ENCODE measurements at regions not wholly inside any gene's neighbourhood (a gene's known extent, or its start where the extent isn't known, plus 50 kb on each side); places are given as distances from the start of the nearest gene placed in this dataset.

GRCh38 chr4:156710365-156711192, 261.0 kb downstream of the PDGFC start:
- Histone ChIP-seq H2AFZ (ENCODE audit: low read length, unreplicated experiment) (no peak overlapping the region), H3K27ac (ENCODE audit: low read depth, low read length) (no peak overlapping the region), H3K27me3 (ENCODE audit: insufficient read depth, low read length) (no peaks in the 10 kb centered on the region), H3K4me3 (ENCODE audit: low read depth, low read length) (no peak overlapping the region), H3K79me2 (ENCODE audit: control insufficient read depth, insufficient read depth, low read length, unreplicated experiment) (no peaks in the 10 kb centered on the region), H3K36me3 (ENCODE audit: insufficient read depth, low read length) (no peaks in the 10 kb centered on the region), H3K4me1 (ENCODE audit: control insufficient read depth, insufficient read depth, low read length, unreplicated experiment) (no peaks in the 10 kb centered on the region)

GRCh38 chr4:156705311-156705710, 266.3 kb downstream of the PDGFC start:
- H3K4me3 ChIP-seq (ENCODE audit: low read depth, low read length) = no peak overlapping the region
- no peak overlapping the region for H2AFZ ChIP-seq (ENCODE audit: low read length, unreplicated experiment)
- no peaks in the 10 kb centered on the region for H3K79me2 ChIP-seq (ENCODE audit: control insufficient read depth, insufficient read depth, low read length, unreplicated experiment)
- H3K4me1 ChIP-seq (ENCODE audit: control insufficient read depth, insufficient read depth, low read length, unreplicated experiment) = no peaks in the 10 kb centered on the region
- no peak overlapping the region for H3K27ac ChIP-seq (ENCODE audit: low read depth, low read length)
- H3K27me3 ChIP-seq (ENCODE audit: insufficient read depth, low read length) = no peaks in the 10 kb centered on the region
- no peaks in the 10 kb centered on the region for H3K36me3 ChIP-seq (ENCODE audit: insufficient read depth, low read length)

GRCh38 chr4:156695163-156695562, 276.4 kb downstream of the PDGFC start:
- Histone ChIP-seq H2AFZ (ENCODE audit: low read length, unreplicated experiment) (no peak overlapping the region), H3K27ac (ENCODE audit: low read depth, low read length) (no peak overlapping the region), H3K4me3 (ENCODE audit: low read depth, low read length) (no peak overlapping the region), H3K4me1 (ENCODE audit: control insufficient read depth, insufficient read depth, low read length, unreplicated experiment) (no peaks in the 10 kb centered on the region), H3K27me3 (ENCODE audit: insufficient read depth, low read length) (no peaks in the 10 kb centered on the region), H3K36me3 (ENCODE audit: insufficient read depth, low read length) (no peaks in the 10 kb centered on the region), H3K79me2 (ENCODE audit: control insufficient read depth, insufficient read depth, low read length, unreplicated experiment) (no peaks in the 10 kb centered on the region)

- Histone ChIP-seq H3K27ac (ENCODE audit: low read depth, low read length) (no peak overlapping the region), H3K4me1 (ENCODE audit: control insufficient read depth, insufficient read depth, low read length, unreplicated experiment) (no peaks in the 10 kb centered on the region), H3K36me3 (ENCODE audit: insufficient read depth, low read length) (no peaks in the 10 kb centered on the region), H2AFZ (ENCODE audit: low read length, unreplicated experiment) (peak overlapping the region; percentile 22), H3K27me3 (ENCODE audit: insufficient read depth, low read length) (no peaks in the 10 kb centered on the region), H3K4me3 (ENCODE audit: low read depth, low read length) (no peak overlapping the region), H3K79me2 (ENCODE audit: control insufficient read depth, insufficient read depth, low read length, unreplicated experiment) (no peaks in the 10 kb centered on the region)
Observed at GRCh38 chr4:156694413-156694812, 277.2 kb downstream of the PDGFC start.

GRCh38 chr4:156693557-156693956, 278.0 kb downstream of the PDGFC start:
- Histone ChIP-seq H3K79me2 (ENCODE audit: control insufficient read depth, insufficient read depth, low read length, unreplicated experiment) (no peaks in the 10 kb centered on the region), H3K36me3 (ENCODE audit: insufficient read depth, low read length) (no peaks in the 10 kb centered on the region), H3K27ac (ENCODE audit: low read depth, low read length) (no peak overlapping the region), H3K4me3 (ENCODE audit: low read depth, low read length) (no peak overlapping the region), H3K27me3 (ENCODE audit: insufficient read depth, low read length) (no peaks in the 10 kb centered on the region), H2AFZ (ENCODE audit: low read length, unreplicated experiment) (no peak overlapping the region), H3K4me1 (ENCODE audit: control insufficient read depth, insufficient read depth, low read length, unreplicated experiment) (no peaks in the 10 kb centered on the region)

- Histone ChIP-seq H3K4me3 (ENCODE audit: low read depth, low read length) (no peak overlapping the region), H3K27ac (ENCODE audit: low read depth, low read length) (no peak overlapping the region), H3K27me3 (ENCODE audit: insufficient read depth, low read length) (no peaks in the 10 kb centered on the region), H2AFZ (ENCODE audit: low read length, unreplicated experiment) (no peak overlapping the region), H3K79me2 (ENCODE audit: control insufficient read depth, insufficient read depth, low read length, unreplicated experiment) (no peaks in the 10 kb centered on the region), H3K36me3 (ENCODE audit: insufficient read depth, low read length) (no peaks in the 10 kb centered on the region), H3K4me1 (ENCODE audit: control insufficient read depth, insufficient read depth, low read length, unreplicated experiment) (no peaks in the 10 kb centered on the region)
Observed at GRCh38 chr4:156692016-156692415, 279.6 kb downstream of the PDGFC start.

GRCh38 chr4:156690572-156690971, 281.0 kb downstream of the PDGFC start:
- no peak overlapping the region for H2AFZ ChIP-seq (ENCODE audit: low read length, unreplicated experiment)
- H3K27ac ChIP-seq (ENCODE audit: low read depth, low read length) = no peak overlapping the region
- peaks cover 8% of the 10 kb centered on the region for H3K4me1 ChIP-seq (ENCODE audit: control insufficient read depth, insufficient read depth, low read length, unreplicated experiment)
- H3K4me3 ChIP-seq (ENCODE audit: low read depth, low read length) = no peak overlapping the region
- no peaks in the 10 kb centered on the region for H3K36me3 ChIP-seq (ENCODE audit: insufficient read depth, low read length)
- no peaks in the 10 kb centered on the region for H3K79me2 ChIP-seq (ENCODE audit: control insufficient read depth, insufficient read depth, low read length, unreplicated experiment)
- H3K27me3 ChIP-seq (ENCODE audit: insufficient read depth, low read length) = no peaks in the 10 kb centered on the region

- Histone ChIP-seq H3K4me1 (ENCODE audit: control insufficient read depth, insufficient read depth, low read length, unreplicated experiment) (peaks cover 14% of the 10 kb centered on the region), H3K36me3 (ENCODE audit: insufficient read depth, low read length) (no peaks in the 10 kb centered on the region), H3K27ac (ENCODE audit: low read depth, low read length) (no peak overlapping the region), H3K27me3 (ENCODE audit: insufficient read depth, low read length) (no peaks in the 10 kb centered on the region), H3K4me3 (ENCODE audit: low read depth, low read length) (peak overlapping the region; percentile 56; the same call in 1 of the 2 replicates), H3K79me2 (ENCODE audit: control insufficient read depth, insufficient read depth, low read length, unreplicated experiment) (no peaks in the 10 kb centered on the region), H2AFZ (ENCODE audit: low read length, unreplicated experiment) (peak overlapping the region; percentile 87)
Observed at GRCh38 chr4:156686120-156686519, 285.5 kb downstream of the PDGFC start.

GRCh38 chr4:156685308-156685707, 286.3 kb downstream of the PDGFC start:
- H3K27me3 ChIP-seq (ENCODE audit: insufficient read depth, low read length) = no peaks in the 10 kb centered on the region
- no peaks in the 10 kb centered on the region for H3K79me2 ChIP-seq (ENCODE audit: control insufficient read depth, insufficient read depth, low read length, unreplicated experiment)
- peaks cover 14% of the 10 kb centered on the region for H3K4me1 ChIP-seq (ENCODE audit: control insufficient read depth, insufficient read depth, low read length, unreplicated experiment)
- no peaks in the 10 kb centered on the region for H3K36me3 ChIP-seq (ENCODE audit: insufficient read depth, low read length)
- H2AFZ ChIP-seq (ENCODE audit: low read length, unreplicated experiment) = peak overlapping the region; percentile 87
- H3K4me3 ChIP-seq (ENCODE audit: low read depth, low read length) = peak overlapping the region; percentile 56; the same call in 1 of the 2 replicates
- H3K27ac ChIP-seq (ENCODE audit: low read depth, low read length) = no peak overlapping the region

- Histone ChIP-seq H3K4me3 (ENCODE audit: low read depth, low read length) (no peak overlapping the region), H3K79me2 (ENCODE audit: control insufficient read depth, insufficient read depth, low read length, unreplicated experiment) (no peaks in the 10 kb centered on the region), H3K27me3 (ENCODE audit: insufficient read depth, low read length) (no peaks in the 10 kb centered on the region), H3K27ac (ENCODE audit: low read depth, low read length) (no peak overlapping the region), H3K36me3 (ENCODE audit: insufficient read depth, low read length) (no peaks in the 10 kb centered on the region), H2AFZ (ENCODE audit: low read length, unreplicated experiment) (no peak overlapping the region), H3K4me1 (ENCODE audit: control insufficient read depth, insufficient read depth, low read length, unreplicated experiment) (peaks cover 30% of the 10 kb centered on the region)
Observed at GRCh38 chr4:156677656-156678055, 293.9 kb downstream of the PDGFC start.

- Histone ChIP-seq H3K27me3 (ENCODE audit: insufficient read depth, low read length) (no peaks in the 10 kb centered on the region), H3K4me3 (ENCODE audit: low read depth, low read length) (peak overlapping the region; percentile 43; the same call in 1 of the 2 replicates), H3K27ac (ENCODE audit: low read depth, low read length) (peak overlapping the region; percentile 49), H3K79me2 (ENCODE audit: control insufficient read depth, insufficient read depth, low read length, unreplicated experiment) (no peaks in the 10 kb centered on the region), H2AFZ (ENCODE audit: low read length, unreplicated experiment) (peak overlapping the region; percentile 55), H3K4me1 (ENCODE audit: control insufficient read depth, insufficient read depth, low read length, unreplicated experiment) (peaks cover 35% of the 10 kb centered on the region), H3K36me3 (ENCODE audit: insufficient read depth, low read length) (no peaks in the 10 kb centered on the region)
Observed at GRCh38 chr4:156677131-156677531, 294.5 kb downstream of the PDGFC start.
